GM12878 (cell line): ENCODE measurements at regions not wholly inside any gene's neighbourhood (a gene's known extent, or its start where the extent isn't known, plus 50 kb on each side); places are given as distances from the start of the nearest gene placed in this dataset.

Experiments
- ATAC-seq: fragments of 200-7000 bp; cut with Tn5 transposase; 3 replicates; pipeline ENCODE4 v1.9.1; 2020; ENCODE audit warnings: mild to moderate bottlenecking, moderate library complexity
- BruUV-seq: library from RNA; stranded (reverse); fragments of 400-500 nt; replicated peaks from 2 replicates; lab custom pipeline; 2021; lab: Mats Ljungman, UMichigan
- CTCF ChIA-PET: fragments of 300-600 bp; sonication (Branson Sonifier 250); formaldehyde crosslinking; extraction: SDS; loops from one replicate; lab custom pipeline; 2021; ENCODE audit warnings: inconsistent platforms; lab: Yijun Ruan, JAX
- POLR2A ChIA-PET: fragments of 350-600 bp; formaldehyde crosslinking; extraction: SDS; loops from one replicate; lab custom pipeline; 2021; ENCODE audit warnings: inconsistent platforms; lab: Charles Lee
- RAD21 ChIA-PET: fragments of 300-600 bp; sonication (Branson Sonifier 250); formaldehyde crosslinking; loops from one replicate; lab custom pipeline; 2023; ENCODE audit warnings: antibody characterized with exemption; ENCODE audit not compliant: unreplicated experiment; lab: Charles Lee
- SMC1A ChIA-PET: fragments of 300-600 bp; sonication (Branson Sonifier 250); formaldehyde crosslinking; loops from one replicate; lab custom pipeline; 2023; ENCODE audit not compliant: unreplicated experiment, uncharacterized antibody; lab: Charles Lee
- DNase-seq: peaks from one replicate; pipeline ENCODE4 v3.0.0-alpha.2; 2011; ENCODE audit warnings: low read depth, low spot score
- FAIRE-seq: peaks from 3 replicates; lab custom pipeline; 2011; peaks lifted over from hg19 to GRCh38; lab: Jason Lieb, UNC
- H2AFZ ChIP-seq: 2 replicates; pipeline ENCODE4 v1.6.0; 2011; ENCODE audit warnings: low read depth, low read length, control low read depth; ENCODE audit not compliant: control insufficient read depth
- H3K27ac ChIP-seq: 2 replicates; pipeline ENCODE4 v1.5.1; 2011; ENCODE audit warnings: control low read depth; ENCODE audit not compliant: control insufficient read depth, insufficient read depth
- H3K27me3 ChIP-seq, 2 experiments: replicated peaks in 1 of 2; 2 replicates each; pipeline versions ENCODE4 v1.6.0 to v1.6.1; 2011; ENCODE audit warnings: low read length in 1 of 2; ENCODE audit not compliant: control insufficient read depth in 2 of 2, insufficient read depth in 2 of 2
- H3K36me3 ChIP-seq, 2 experiments: 2 replicates each; pipeline ENCODE4 v1.5.1; 2011; ENCODE audit warnings: low read length in 1 of 2; ENCODE audit not compliant: control insufficient read depth in 2 of 2, insufficient read depth in 2 of 2
- H3K4me1 ChIP-seq: 2 replicates; pipeline ENCODE4 v1.6.1; 2011; ENCODE audit warnings: mild to moderate bottlenecking, low read length, moderate library complexity, mixed read lengths; ENCODE audit not compliant: control insufficient read depth, insufficient read depth
- H3K4me2 ChIP-seq: 2 replicates; pipeline ENCODE4 v1.6.0; 2011; ENCODE audit warnings: control low read depth; ENCODE audit not compliant: control insufficient read depth, insufficient read depth
- H3K4me3 ChIP-seq: fragments of 200-600 bp; sonication (generic); 2 replicates; pipeline ENCODE4 v1.5.1; 2016
- H3K79me2 ChIP-seq: 2 replicates; pipeline ENCODE4 v1.6.0; 2011; ENCODE audit warnings: low read length; ENCODE audit not compliant: control insufficient read depth, insufficient read depth
- H3K9ac ChIP-seq: 2 replicates; pipeline ENCODE4 v1.8.0; 2011; ENCODE audit warnings: low read length, control low read depth, mixed read lengths; ENCODE audit not compliant: control insufficient read depth, insufficient read depth
- H3K9me3 ChIP-seq: replicated peaks from 3 replicates; pipeline ENCODE4 v1.5.1; 2011; ENCODE audit warnings: mild to moderate bottlenecking, low read length; ENCODE audit not compliant: control insufficient read depth, insufficient read depth
- H4K20me1 ChIP-seq: 2 replicates; pipeline ENCODE4 v1.6.0; 2011; ENCODE audit not compliant: control insufficient read depth, insufficient read depth
- BCL11A ChIP-seq: IDR thresholded peaks from 2 replicates; pipeline ENCODE4 v1.6.1; 2011; ENCODE audit warnings: low read depth, low read length
- FOXM1 ChIP-seq: IDR thresholded peaks from 2 replicates; pipeline ENCODE4 v1.6.1; 2012; ENCODE audit warnings: low read depth, mild to moderate bottlenecking, inconsistent platforms, low read length, moderate library complexity
- MLLT1 ChIP-seq: fragments of 450-650 bp; IDR thresholded peaks from 2 replicates; pipeline ENCODE4 v1.6.1; 2016; ENCODE audit warnings: mild to moderate bottlenecking
- RAD21 ChIP-seq: IDR thresholded peaks from 2 replicates; pipeline ENCODE4 v1.6.1; 2011; ENCODE audit warnings: mild to moderate bottlenecking, low read depth, low read length, moderate library complexity; ENCODE audit not compliant: insufficient read depth
- TBL1XR1 ChIP-seq: IDR thresholded peaks from 2 replicates; pipeline ENCODE4 v1.6.1; 2012; ENCODE audit warnings: low read depth, low read length, improper control_type of control experiment
- USF1 ChIP-seq: IDR thresholded peaks from 2 replicates; pipeline ENCODE4 v1.6.1; 2011; ENCODE audit warnings: borderline replicate concordance, low read depth, mild to moderate bottlenecking, moderate library complexity, mixed read lengths, low read length; ENCODE audit not compliant: insufficient read depth; ENCODE audit errors: extremely low read length
- YY1 ChIP-seq: IDR thresholded peaks from 2 replicates; pipeline ENCODE4 v1.6.1; 2011; ENCODE audit warnings: low read depth, mild to moderate bottlenecking, low read length
- ZBTB4 ChIP-seq: fragments of 450-650 bp; formaldehyde crosslinking; IDR thresholded peaks from 2 replicates; pipeline ENCODE4 v1.4.0; 2022; ENCODE audit warnings: mild to moderate bottlenecking, moderate library complexity
- ZNF217 ChIP-seq: fragments of 450-650 bp; IDR thresholded peaks from 2 replicates; pipeline ENCODE4 v1.6.1; 2017; ENCODE audit warnings: antibody characterized with exemption, mild to moderate bottlenecking
- ZSCAN29 ChIP-seq: fragments of 450-650 bp; IDR thresholded peaks from 2 replicates; pipeline ENCODE4 v1.6.1; 2017; ENCODE audit warnings: mild to moderate bottlenecking, moderate library complexity
- in situ Hi-C: fragments of 300-500 bp; cut with MboI; formaldehyde crosslinking; loops from 9 replicates; pipeline ENCODE4 v1.14.3; 2018; ENCODE audit warnings: mixed read lengths
- intact Hi-C: fragments of 100-400 bp; cut with micrococcal nuclease; formaldehyde crosslinking; loops from one replicate; pipeline ENCODE4 v1.14.2; 2022; ENCODE audit not compliant: unreplicated experiment

GRCh38 chr5:30150231-30150630 lies 1043.3 kb upstream of the CDH6 start:
- Histone ChIP-seq H2AFZ (no peak overlapping the region), H3K27me3 (no peaks in the 10 kb centered on the region), H3K36me3 (no peaks in the 10 kb centered on the region), H3K79me2 (no peaks in the 10 kb centered on the region), H3K9me3 (no peaks in the 10 kb centered on the region), H3K4me3 (no peak overlapping the region), H3K9ac (no peak overlapping the region), H4K20me1 (no peaks in the 10 kb centered on the region), H3K4me2 (no peak overlapping the region), H3K27ac (no peak overlapping the region), H3K4me1 (no peaks in the 10 kb centered on the region)
- CTCF ChIA-PET: no interaction called here
- no peak for TF ChIP-seq ZNF217
- TF ChIP-seq BCL11A: no peak
- TF ChIP-seq FOXM1: no peak
- TF ChIP-seq USF1: no peak
- TF ChIP-seq TBL1XR1: no peak
- TF ChIP-seq RAD21: no peak
- TF ChIP-seq MLLT1: no peak
- no peak for TF ChIP-seq YY1
- TF ChIP-seq ZSCAN29: no peak
- no peak for TF ChIP-seq ZBTB4 (CRISPR knock-in tag)
- RAD21 ChIA-PET: no interaction called here
- no peak for ATAC-seq
- in situ Hi-C loops (no loop called here), intact Hi-C loops (no loop called here)
- POLR2A ChIA-PET: no interaction called here
- DNase-seq: no peak
- FAIRE-seq: no peak
- SMC1A ChIA-PET: no interaction called here
- no TSS peak for BruUV-seq
